ENCODE measurements at regions not wholly inside any gene's neighbourhood (a gene's known extent, or its start where the extent isn't known, plus 50 kb on each side); places are given as distances from the start of the nearest gene placed in this dataset.

- no peaks in the 10 kb centered on the region for H3K36me3 ChIP-seq (ENCODE audit: control insufficient read depth in 2 of 2, extremely low read depth in 1 of 2, insufficient read depth in 2 of 2, low read length in 2 of 2)
- ChIA-PET POLR2A (no interaction called here), CTCF (no interaction called here)
- dilution Hi-C loops (cut with MboI; ENCODE audit: extremely low pct_ligation_motif_present, low sequenced_read_pairs) (no loop called here), intact Hi-C loops (cut with micrococcal nuclease) (no loop called here)
- H3K79me2 ChIP-seq (ENCODE audit: control insufficient read depth, insufficient read depth, low read length) = no peaks in the 10 kb centered on the region
- no peak for FAIRE-seq
- H3K9me3 ChIP-seq (replicated peaks; ENCODE audit: control insufficient read depth, insufficient read depth, low read length) = peaks cover 6% of the 10 kb centered on the region
- no peak overlapping the region for H3K27ac ChIP-seq (ENCODE audit: insufficient read depth, low read depth, low read length)
- no peak overlapping the region for H2AFZ ChIP-seq (ENCODE audit: low read depth, low read length)
- no peak for TF ChIP-seq JUN (IDR thresholded peaks at IDR 0.05; ENCODE audit: borderline replicate concordance, insufficient read depth, insufficient read length, low read depth)
- TF ChIP-seq POLR2AphosphoS5 (IDR thresholded peaks at IDR 0.05; ENCODE audit: insufficient read depth, low read depth, low read length) = no peak
- no peak for TF ChIP-seq FOS (IDR thresholded peaks at IDR 0.05; ENCODE audit: borderline replicate concordance, insufficient read depth, low read length)
- no peak for TF ChIP-seq POLR2A (IDR thresholded peaks at IDR 0.05; ENCODE audit: low read depth, low read length)
- no peak for TF ChIP-seq EZH2 (IDR thresholded peaks at IDR 0.05; ENCODE audit: borderline replicate concordance, low read depth, low read length, severe bottlenecking)
- no peak for TF ChIP-seq MYC (IDR thresholded peaks at IDR 0.05; ENCODE audit: low read depth, low read length)
- no peak for TF ChIP-seq GATA2 (IDR thresholded peaks at IDR 0.05; ENCODE audit: insufficient read depth, insufficient read length, low read depth, low read length)
- TF ChIP-seq MAX (IDR thresholded peaks at IDR 0.05; ENCODE audit: insufficient read depth, insufficient read length) = no peak
- TF ChIP-seq CTCF (IDR thresholded peaks at IDR 0.05; ENCODE audit: extremely low read depth in 1 of 2, insufficient read depth in 1 of 2, low read depth in 1 of 2, low read length in 2 of 2) = no peak
- H3K9me1 ChIP-seq (replicated peaks; ENCODE audit: control insufficient read depth, extremely low read depth, insufficient read depth, low read length) = no peaks in the 10 kb centered on the region
- no peak overlapping the region for H3K4me2 ChIP-seq (ENCODE audit: insufficient read depth, low read length)
- H3K9ac ChIP-seq (replicated peaks; ENCODE audit: extremely low read depth, insufficient read depth, low read length) = no peak overlapping the region
- H3K27me3 ChIP-seq (ENCODE audit: control insufficient read depth in 2 of 2, insufficient read depth in 2 of 2, low read length in 2 of 2) = no peaks in the 10 kb centered on the region
- DNase-seq (ENCODE audit: low read depth, low spot score) = no peak
- no peaks in the 10 kb centered on the region for H3K4me1 ChIP-seq (ENCODE audit: control insufficient read depth, extremely low read depth, insufficient read depth, low read length)
- no peaks in the 10 kb centered on the region for H4K20me1 ChIP-seq (replicated peaks; ENCODE audit: control insufficient read depth, extremely low read depth, insufficient read depth, low read length)
- H3K4me3 ChIP-seq (replicated peaks in 1 of 3; ENCODE audit: insufficient read depth in 1 of 3, low read depth in 1 of 3, low read length in 3 of 3) = no peak overlapping the region
- no TSS peak for BruUV-seq (replicated peaks)
These were observed 1063.8 kb downstream of the BCL11B start for GRCh38 chr14:98208211-98208611.
